Thyroid gland (tissue), 4 donors: ENCODE measurements at regions not wholly inside any gene's neighbourhood (a gene's known extent, or its start where the extent isn't known, plus 50 kb on each side); places are given as distances from the start of the nearest gene placed in this dataset.

Experiments used
- CTCF ChIP-seq, 6 experiments: fragments of 200-600 bp in 3 of 6; fragments of 450-650 bp in 3 of 6; sonication (generic) in 3 of 6; IDR thresholded peaks; one replicate each; pipeline ENCODE4 v1.5.1; 2016 to 2019; ENCODE audit warnings: antibody characterized with exemption in 6 of 6, mild to moderate bottlenecking in 2 of 6, inconsistent platforms in 1 of 6, moderate library complexity in 1 of 6
- POLR2A ChIP-seq, 2 donors: fragments of 450-650 bp; IDR thresholded peaks; one replicate each; pipeline ENCODE4 v1.6.1; 2017; ENCODE audit warnings: antibody characterized with exemption in 2 of 2, mild to moderate bottlenecking in 2 of 2, moderate library complexity in 1 of 2

- no peak for TF ChIP-seq CTCF (IDR thresholded peaks at IDR 0.05)
- no peak for TF ChIP-seq POLR2A (IDR thresholded peaks at IDR 0.05)
These were observed 449.3 kb upstream of the BOD1L1 start for GRCh38 chr4:14076776-14077175.
